IMR-90 (cell line): ENCODE measurements at regions not wholly inside any gene's neighbourhood (a gene's known extent, or its start where the extent isn't known, plus 50 kb on each side); places are given as distances from the start of the nearest gene placed in this dataset.

Experiments
- BHLHE40 ChIP-seq: fragments of 150-350 bp; IDR thresholded peaks from 2 replicates; pipeline ENCODE4 v1.6.1; 2016; ENCODE audit warnings: mild to moderate bottlenecking, low read depth, low read length
- CEBPB ChIP-seq: IDR thresholded peaks from 2 replicates; pipeline ENCODE4 v1.6.1; 2012; ENCODE audit warnings: low read depth, low read length, improper control_type of control experiment
- CHD1 ChIP-seq: IDR thresholded peaks from 2 replicates; pipeline ENCODE4 v1.6.1; 2012; ENCODE audit warnings: low read depth, low read length, improper control_type of control experiment
- FOS ChIP-seq: fragments of 150-350 bp; IDR thresholded peaks from 2 replicates; pipeline ENCODE4 v1.6.1; 2016; ENCODE audit warnings: low read depth, low read length
- MAFK ChIP-seq: IDR thresholded peaks from 2 replicates; pipeline ENCODE4 v1.6.1; 2012; ENCODE audit warnings: low read depth, low read length, improper control_type of control experiment
- MAZ ChIP-seq: IDR thresholded peaks from 2 replicates; pipeline ENCODE4 v1.6.1; 2012; ENCODE audit warnings: low read depth, mild to moderate bottlenecking, low read length, improper control_type of control experiment, moderate library complexity, borderline replicate concordance
- MXI1 ChIP-seq: IDR thresholded peaks from 2 replicates; pipeline ENCODE4 v1.6.1; 2012; ENCODE audit warnings: low read depth, mild to moderate bottlenecking, low read length, moderate library complexity, borderline replicate concordance
- POLR2A ChIP-seq: IDR thresholded peaks from 2 replicates; pipeline ENCODE4 v1.6.1; 2012; ENCODE audit warnings: mild to moderate bottlenecking, low read depth, low read length
- RAD21 ChIP-seq: IDR thresholded peaks from 2 replicates; pipeline ENCODE4 v1.6.1; 2012; ENCODE audit warnings: low read length, improper control_type of control experiment
- RFX5 ChIP-seq: IDR thresholded peaks from 2 replicates; pipeline ENCODE4 v1.8.0; 2012; ENCODE audit warnings: low read depth, mild to moderate bottlenecking, low read length, moderate library complexity
- SMC3 ChIP-seq: fragments of 150-350 bp; IDR thresholded peaks from 2 replicates; pipeline ENCODE4 v1.6.1; 2016; ENCODE audit warnings: low read depth, mild to moderate bottlenecking, antibody characterized with exemption, low read length, moderate library complexity
- TF ChIP-seq, protein P1 (sequence below): conservative IDR thresholded peaks from 2 replicates; pipeline ENCODE4 v1.5.1; 2012; ENCODE audit warnings: mild to moderate bottlenecking, low read depth, low read length, improper control_type of control experiment
- TF ChIP-seq, protein P2 (sequence below): fragments of 150-350 bp; IDR thresholded peaks from 2 replicates; pipeline ENCODE4 v1.6.1; 2017; ENCODE audit warnings: mild to moderate bottlenecking, antibody characterized with exemption, low read length, low read depth

DNA sequence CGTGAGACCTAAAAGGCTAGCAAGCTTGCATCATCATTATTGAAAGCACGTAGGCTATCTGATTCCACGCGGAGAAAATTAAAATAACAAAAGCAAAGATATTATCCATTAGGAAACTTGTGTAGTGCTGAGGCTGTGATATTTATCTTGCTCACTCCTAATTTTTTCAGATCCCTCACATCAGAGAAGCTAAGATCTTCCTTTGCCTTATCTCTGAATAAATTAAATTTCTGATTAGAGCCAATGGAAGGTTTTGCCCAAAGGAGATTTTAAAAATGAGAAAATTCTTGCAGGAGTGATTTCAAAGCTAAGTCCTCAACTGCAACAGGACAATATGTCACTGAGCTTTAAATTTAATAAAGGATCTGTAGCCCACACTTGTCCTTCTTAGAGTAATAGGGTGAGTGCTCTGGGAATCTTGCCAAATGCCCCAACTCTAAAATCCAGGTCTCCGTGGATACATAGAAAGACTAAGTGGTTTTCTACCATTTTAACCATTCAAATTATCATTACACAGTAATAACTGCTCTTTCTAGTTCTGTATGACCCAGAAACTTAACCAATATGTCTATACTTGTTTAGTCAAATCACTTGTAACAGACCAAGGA lies 295.0 kb downstream of the CAAP1 start:
- no peak for TF ChIP-seq MXI1
- no peak for TF ChIP-seq FOS
- TF ChIP-seq POLR2A, result no peak
- TF ChIP-seq RFX5, result no peak
- TF ChIP-seq CEBPB, result no peak
- TF ChIP-seq, protein P1, sequence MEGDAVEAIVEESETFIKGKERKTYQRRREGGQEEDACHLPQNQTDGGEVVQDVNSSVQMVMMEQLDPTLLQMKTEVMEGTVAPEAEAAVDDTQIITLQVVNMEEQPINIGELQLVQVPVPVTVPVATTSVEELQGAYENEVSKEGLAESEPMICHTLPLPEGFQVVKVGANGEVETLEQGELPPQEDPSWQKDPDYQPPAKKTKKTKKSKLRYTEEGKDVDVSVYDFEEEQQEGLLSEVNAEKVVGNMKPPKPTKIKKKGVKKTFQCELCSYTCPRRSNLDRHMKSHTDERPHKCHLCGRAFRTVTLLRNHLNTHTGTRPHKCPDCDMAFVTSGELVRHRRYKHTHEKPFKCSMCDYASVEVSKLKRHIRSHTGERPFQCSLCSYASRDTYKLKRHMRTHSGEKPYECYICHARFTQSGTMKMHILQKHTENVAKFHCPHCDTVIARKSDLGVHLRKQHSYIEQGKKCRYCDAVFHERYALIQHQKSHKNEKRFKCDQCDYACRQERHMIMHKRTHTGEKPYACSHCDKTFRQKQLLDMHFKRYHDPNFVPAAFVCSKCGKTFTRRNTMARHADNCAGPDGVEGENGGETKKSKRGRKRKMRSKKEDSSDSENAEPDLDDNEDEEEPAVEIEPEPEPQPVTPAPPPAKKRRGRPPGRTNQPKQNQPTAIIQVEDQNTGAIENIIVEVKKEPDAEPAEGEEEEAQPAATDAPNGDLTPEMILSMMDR, result no peak
- TF ChIP-seq BHLHE40, result no peak
- TF ChIP-seq CHD1, result no peak
- TF ChIP-seq, protein P2, sequence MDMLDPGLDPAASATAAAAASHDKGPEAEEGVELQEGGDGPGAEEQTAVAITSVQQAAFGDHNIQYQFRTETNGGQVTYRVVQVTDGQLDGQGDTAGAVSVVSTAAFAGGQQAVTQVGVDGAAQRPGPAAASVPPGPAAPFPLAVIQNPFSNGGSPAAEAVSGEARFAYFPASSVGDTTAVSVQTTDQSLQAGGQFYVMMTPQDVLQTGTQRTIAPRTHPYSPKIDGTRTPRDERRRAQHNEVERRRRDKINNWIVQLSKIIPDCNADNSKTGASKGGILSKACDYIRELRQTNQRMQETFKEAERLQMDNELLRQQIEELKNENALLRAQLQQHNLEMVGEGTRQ, result no peak
- TF ChIP-seq MAFK, result no peak
- no peak for TF ChIP-seq MAZ
- TF ChIP-seq SMC3, result no peak
- TF ChIP-seq RAD21, result no peak
